ENCODE measurements at regions not wholly inside any gene's neighbourhood (a gene's known extent, or its start where the extent isn't known, plus 50 kb on each side); places are given as distances from the start of the nearest gene placed in this dataset.

GRCh38 chr7:139561-140243, 52.7 kb upstream of the FAM20C start:
- DNase-seq = no peak

GRCh38 chr7:140996-141395, 51.4 kb upstream of the FAM20C start:
- no peak for DNase-seq

- no peak for DNase-seq
These were observed 50.0 kb upstream of the FAM20C start for GRCh38 chr7:142248-142941.
